GM23248 (cell line): ENCODE measurements at regions not wholly inside any gene's neighbourhood (a gene's known extent, or its start where the extent isn't known, plus 50 kb on each side); places are given as distances from the start of the nearest gene placed in this dataset.

ENCODE experiments used
- DNase-seq: peaks from one replicate; pipeline ENCODE4 v3.0.0-alpha.2; 2015
- H2AFZ ChIP-seq: fragments of 200-600 bp; sonication (generic); 2 replicates; pipeline ENCODE4 v1.6.1; 2016; ENCODE audit warnings: antibody characterized with exemption
- H3F3A ChIP-seq: fragments of 200-600 bp; sonication (generic); 2 replicates; pipeline ENCODE4 v1.6.1; 2016; ENCODE audit warnings: mild to moderate bottlenecking, antibody characterized with exemption, mixed run types; ENCODE audit not compliant: insufficient read depth
- H3K27ac ChIP-seq: fragments of 200-600 bp; sonication (generic); 2 replicates; pipeline ENCODE4 v1.5.1; 2016; ENCODE audit warnings: mild to moderate bottlenecking
- H3K27me3 ChIP-seq: fragments of 200-600 bp; sonication (generic); replicated peaks from 2 replicates; pipeline ENCODE4 v1.6.1; 2016; ENCODE audit warnings: mild to moderate bottlenecking; ENCODE audit not compliant: insufficient read depth
- H3K36me3 ChIP-seq: fragments of 200-600 bp; sonication (generic); 2 replicates; pipeline ENCODE4 v1.6.1; 2016; ENCODE audit warnings: low read depth, mild to moderate bottlenecking
- H3K4me1 ChIP-seq: fragments of 200-600 bp; sonication (generic); 2 replicates; pipeline ENCODE4 v1.6.1; 2016; ENCODE audit warnings: mild to moderate bottlenecking; ENCODE audit not compliant: insufficient read depth
- H3K4me2 ChIP-seq: fragments of 200-600 bp; sonication (generic); one replicate; pipeline ENCODE4 v1.6.1; 2016; ENCODE audit warnings: mild to moderate bottlenecking; ENCODE audit not compliant: unreplicated experiment
- H3K4me3 ChIP-seq: fragments of 200-600 bp; sonication (generic); 2 replicates; pipeline ENCODE4 v1.5.1; 2016; ENCODE audit warnings: mild to moderate bottlenecking
- H3K79me2 ChIP-seq: fragments of 200-600 bp; sonication (generic); 2 replicates; pipeline ENCODE4 v1.6.1; 2016; ENCODE audit warnings: mild to moderate bottlenecking; ENCODE audit not compliant: insufficient read depth
- H3K9ac ChIP-seq: fragments of 200-600 bp; sonication (generic); 2 replicates; pipeline ENCODE4 v1.6.1; 2016; ENCODE audit warnings: mild to moderate bottlenecking
- H3K9me2 ChIP-seq: fragments of 200-600 bp; sonication (generic); 2 replicates; pipeline ENCODE4 v1.6.1; 2016; ENCODE audit warnings: mixed run types, mild to moderate bottlenecking, moderate library complexity; ENCODE audit not compliant: insufficient read depth
- H3K9me3 ChIP-seq: fragments of 200-600 bp; sonication (generic); one replicate; pipeline ENCODE4 v1.6.1; 2017; ENCODE audit warnings: low read depth
- H4K20me1 ChIP-seq: fragments of 200-600 bp; sonication (generic); 2 replicates; pipeline ENCODE4 v1.6.0; 2016; ENCODE audit not compliant: insufficient read depth
- EZH2 ChIP-seq: fragments of 200-600 bp; sonication (generic); IDR thresholded peaks from 2 replicates; pipeline ENCODE4 v1.6.1; 2018; ENCODE audit warnings: antibody characterized with exemption, mild to moderate bottlenecking; ENCODE audit not compliant: insufficient read depth, poor library complexity, severe bottlenecking
- EZH2phosphoT487 ChIP-seq: fragments of 200-600 bp; sonication (generic); IDR thresholded peaks from 2 replicates; pipeline ENCODE4 v1.6.1; 2018; ENCODE audit warnings: antibody characterized with exemption, moderate library complexity, mild to moderate bottlenecking, low read depth; ENCODE audit not compliant: insufficient read depth
- WGBS, 2 experiments: methylation state at CpG; one replicate each; pipeline ENCODE4 v1.1.6; 2015 to 2017; ENCODE audit warnings: low lambda C conversion rate in 2 of 2, low coverage in 1 of 2; ENCODE audit errors: missing lambda C conversion rate in 2 of 2; 5-methylcytosine and 5-hydroxymethylcytosine counted together
- in situ Hi-C: fragments of 300-500 bp; cut with MboI; formaldehyde crosslinking; loops from 2 replicates; pipeline ENCODE4 v1.15.0; 2020

- Histone ChIP-seq H3K4me2 (no peak overlapping the region), H3K79me2 (no peaks in the 10 kb centered on the region), H3K27ac (no peak overlapping the region), H3K9me2 (no peaks in the 10 kb centered on the region), H3K4me1 (no peaks in the 10 kb centered on the region), H3K9me3 (no peaks in the 10 kb centered on the region), H3K27me3 (no peaks in the 10 kb centered on the region), H3K9ac (no peak overlapping the region), H3K4me3 (no peak overlapping the region), H3K36me3 (no peaks in the 10 kb centered on the region), H3F3A (no peaks in the 10 kb centered on the region), H2AFZ (no peak overlapping the region), H4K20me1 (no peaks in the 10 kb centered on the region)
- in situ Hi-C loops, result no loop called here
- no peak for TF ChIP-seq EZH2
- no peak for TF ChIP-seq EZH2phosphoT487
- 43 to 59% methylated on average over 4 of the region's 4 CpGs for WGBS, 2 experiments
- DNase-seq, result no peak
These were observed 337.5 kb downstream of the FLRT2 start for GRCh38 chr14:85867450-85867849.

GRCh38 chr14:85865701-85866100 is 335.8 kb downstream of the FLRT2 start:
- Histone ChIP-seq H3K9me2 (no peaks in the 10 kb centered on the region), H3K9ac (no peak overlapping the region), H3K27me3 (no peaks in the 10 kb centered on the region), H3K4me2 (no peak overlapping the region), H3K9me3 (no peaks in the 10 kb centered on the region), H3K4me1 (no peaks in the 10 kb centered on the region), H3K36me3 (no peaks in the 10 kb centered on the region), H3F3A (no peaks in the 10 kb centered on the region), H4K20me1 (no peaks in the 10 kb centered on the region), H2AFZ (no peak overlapping the region), H3K27ac (no peak overlapping the region), H3K79me2 (no peaks in the 10 kb centered on the region), H3K4me3 (no peak overlapping the region)
- TF ChIP-seq EZH2, result no peak
- no peak for TF ChIP-seq EZH2phosphoT487
- in situ Hi-C loops, result no loop called here
- WGBS, 2 experiments, result 3% methylated on average over 3 of the region's 3 CpGs
- no peak for DNase-seq

GRCh38 chr14:85858634-85859033 is 328.7 kb downstream of the FLRT2 start:
- H3K4me1 ChIP-seq, result no peaks in the 10 kb centered on the region
- no peaks in the 10 kb centered on the region for H3K9me3 ChIP-seq

GRCh38 chr14:85856430-85856829 is 326.5 kb downstream of the FLRT2 start:
- H2AFZ ChIP-seq, result no peak overlapping the region
- TF ChIP-seq EZH2phosphoT487 (no peak), EZH2 (no peak)
- no peak overlapping the region for H3K4me2 ChIP-seq
- H3K9me2 ChIP-seq, result no peaks in the 10 kb centered on the region
- H3K27me3 ChIP-seq, result no peaks in the 10 kb centered on the region
- no peaks in the 10 kb centered on the region for H3K79me2 ChIP-seq
- DNase-seq, result no peak
- H3K9me3 ChIP-seq, result no peaks in the 10 kb centered on the region
- H3K4me1 ChIP-seq, result no peaks in the 10 kb centered on the region
- H3F3A ChIP-seq, result no peaks in the 10 kb centered on the region
- H3K36me3 ChIP-seq, result no peaks in the 10 kb centered on the region
- in situ Hi-C loops, result no loop called here
- H3K9ac ChIP-seq, result no peak overlapping the region
- no peak overlapping the region for H3K27ac ChIP-seq
- WGBS, 2 experiments, result 18 to 21% methylated on average over 1 of the region's 1 CpG
- no peaks in the 10 kb centered on the region for H4K20me1 ChIP-seq
- H3K4me3 ChIP-seq, result no peak overlapping the region

More at GRCh38 chr14:85858634-85859033, 328.7 kb downstream of the FLRT2 start:
- no peak for DNase-seq
- H3K9me2 ChIP-seq, result no peaks in the 10 kb centered on the region
- in situ Hi-C loops, result no loop called here
- no peaks in the 10 kb centered on the region for H3F3A ChIP-seq
- no peak overlapping the region for H3K4me3 ChIP-seq
- H3K4me2 ChIP-seq, result no peak overlapping the region
- H2AFZ ChIP-seq, result no peak overlapping the region
- TF ChIP-seq EZH2 (no peak), EZH2phosphoT487 (no peak)
- H3K27me3 ChIP-seq, result no peaks in the 10 kb centered on the region
- no peak overlapping the region for H3K9ac ChIP-seq
- 9% methylated on average over 2 of the region's 2 CpGs for WGBS, 2 experiments
- H4K20me1 ChIP-seq, result no peaks in the 10 kb centered on the region
- no peaks in the 10 kb centered on the region for H3K79me2 ChIP-seq
- H3K27ac ChIP-seq, result no peak overlapping the region
- no peaks in the 10 kb centered on the region for H3K36me3 ChIP-seq

- H3K4me1 ChIP-seq, result no peaks in the 10 kb centered on the region
- 6 to 11% methylated on average over 2 of the region's 2 CpGs for WGBS, 2 experiments
- no peaks in the 10 kb centered on the region for H3K9me3 ChIP-seq
- no peaks in the 10 kb centered on the region for H4K20me1 ChIP-seq
- no peak overlapping the region for H3K27ac ChIP-seq
- H3K4me3 ChIP-seq, result no peak overlapping the region
- H3K9me2 ChIP-seq, result no peaks in the 10 kb centered on the region
- TF ChIP-seq EZH2phosphoT487 (no peak), EZH2 (no peak)
- no peak overlapping the region for H2AFZ ChIP-seq
- H3K4me2 ChIP-seq, result no peak overlapping the region
- H3K9ac ChIP-seq, result no peak overlapping the region
- in situ Hi-C loops, result no loop called here
- H3K36me3 ChIP-seq, result no peaks in the 10 kb centered on the region
- H3F3A ChIP-seq, result no peaks in the 10 kb centered on the region
- H3K27me3 ChIP-seq, result no peaks in the 10 kb centered on the region
- H3K79me2 ChIP-seq, result no peaks in the 10 kb centered on the region
- DNase-seq, result peak; percentile 12
These were observed 324.1 kb downstream of the FLRT2 start for GRCh38 chr14:85853996-85854526.
